AG09309 (cell line): ENCODE measurements at regions not wholly inside any gene's neighbourhood (a gene's known extent, or its start where the extent isn't known, plus 50 kb on each side); places are given as distances from the start of the nearest gene placed in this dataset.

Source experiments
- DNase-seq: peaks from one replicate; pipeline ENCODE4 v3.0.0-alpha.2; 2010; ENCODE audit warnings: low read depth
- H3K4me3 ChIP-seq: 2 replicates; pipeline ENCODE4 v1.5.1; 2011; ENCODE audit warnings: mild to moderate bottlenecking, low read depth, low read length, moderate library complexity; ENCODE audit not compliant: control insufficient read depth
- TF ChIP-seq, protein P1 (sequence below): IDR thresholded peaks from 2 replicates; pipeline ENCODE4 v1.5.1; 2011; ENCODE audit warnings: mild to moderate bottlenecking, low read depth, low read length, inconsistent platforms; ENCODE audit not compliant: insufficient read depth, control insufficient read depth; ENCODE audit errors: missing control alignments

GRCh38 chr5:62168506-62169281 is 137.3 kb upstream of the KIF2A start:
- TF ChIP-seq, protein P1, sequence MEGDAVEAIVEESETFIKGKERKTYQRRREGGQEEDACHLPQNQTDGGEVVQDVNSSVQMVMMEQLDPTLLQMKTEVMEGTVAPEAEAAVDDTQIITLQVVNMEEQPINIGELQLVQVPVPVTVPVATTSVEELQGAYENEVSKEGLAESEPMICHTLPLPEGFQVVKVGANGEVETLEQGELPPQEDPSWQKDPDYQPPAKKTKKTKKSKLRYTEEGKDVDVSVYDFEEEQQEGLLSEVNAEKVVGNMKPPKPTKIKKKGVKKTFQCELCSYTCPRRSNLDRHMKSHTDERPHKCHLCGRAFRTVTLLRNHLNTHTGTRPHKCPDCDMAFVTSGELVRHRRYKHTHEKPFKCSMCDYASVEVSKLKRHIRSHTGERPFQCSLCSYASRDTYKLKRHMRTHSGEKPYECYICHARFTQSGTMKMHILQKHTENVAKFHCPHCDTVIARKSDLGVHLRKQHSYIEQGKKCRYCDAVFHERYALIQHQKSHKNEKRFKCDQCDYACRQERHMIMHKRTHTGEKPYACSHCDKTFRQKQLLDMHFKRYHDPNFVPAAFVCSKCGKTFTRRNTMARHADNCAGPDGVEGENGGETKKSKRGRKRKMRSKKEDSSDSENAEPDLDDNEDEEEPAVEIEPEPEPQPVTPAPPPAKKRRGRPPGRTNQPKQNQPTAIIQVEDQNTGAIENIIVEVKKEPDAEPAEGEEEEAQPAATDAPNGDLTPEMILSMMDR = no peak
- no peak overlapping the region for H3K4me3 ChIP-seq
- no peak for DNase-seq

GRCh38 chr5:62178258-62178657 is 127.7 kb upstream of the KIF2A start:
- DNase-seq = no peak
- TF ChIP-seq, protein P1 = no peak
- H3K4me3 ChIP-seq = no peak overlapping the region

DNA sequence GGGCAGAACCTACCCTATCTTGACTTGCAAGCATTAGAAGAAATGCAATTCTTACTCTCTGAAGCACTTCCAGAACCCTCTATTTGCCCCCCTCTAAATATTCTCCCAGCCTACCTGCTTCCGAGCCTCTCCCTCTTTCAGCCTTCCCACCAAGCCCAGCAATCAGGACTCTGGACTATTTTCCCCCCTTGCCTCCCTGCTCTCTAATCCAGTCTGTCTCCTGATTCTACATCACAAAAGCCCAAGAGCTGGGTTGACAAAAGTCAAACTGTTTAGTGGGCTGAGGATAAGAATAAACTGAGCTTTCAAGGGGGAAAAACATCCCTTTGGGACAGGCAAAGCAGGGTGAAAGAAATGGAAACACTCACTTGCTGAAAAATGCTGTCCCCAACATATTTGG is 123.2 kb upstream of the KIF2A start:
- TF ChIP-seq, protein P1 = no peak
- DNase-seq = no peak
- no peak overlapping the region for H3K4me3 ChIP-seq

DNA sequence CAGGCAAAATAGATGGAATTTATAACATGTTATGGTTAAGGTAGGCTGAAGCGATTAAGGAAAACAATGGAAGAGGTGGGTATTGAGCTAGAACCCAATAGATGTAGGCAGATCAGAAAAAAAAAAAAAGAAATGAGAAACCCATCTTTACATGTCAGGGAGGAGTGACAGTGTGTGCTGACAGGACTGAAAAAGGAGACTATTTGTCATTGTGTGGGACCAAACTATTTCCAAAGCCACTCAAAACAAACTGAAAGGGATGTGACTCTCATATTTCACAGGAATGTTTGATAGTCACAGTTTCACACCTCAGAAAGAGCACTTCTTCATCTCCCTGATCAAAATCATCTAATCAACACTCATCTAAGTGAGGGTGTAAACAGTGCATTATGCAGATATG is 122.3 kb upstream of the KIF2A start:
- no peak for DNase-seq
- no peak overlapping the region for H3K4me3 ChIP-seq
- TF ChIP-seq, protein P1 = no peak

- TF ChIP-seq, protein P1 = no peak
- H3K4me3 ChIP-seq = no peak overlapping the region
- DNase-seq = no peak
These were observed 121.6 kb upstream of the KIF2A start for GRCh38 chr5:62184444-62184843.

- H3K4me3 ChIP-seq = no peak overlapping the region
- no peak for DNase-seq
- TF ChIP-seq, protein P1 = no peak
These were observed 115.8 kb upstream of the KIF2A start for GRCh38 chr5:62190173-62190572.
